ENCODE measurements at regions not wholly inside any gene's neighbourhood (a gene's known extent, or its start where the extent isn't known, plus 50 kb on each side); places are given as distances from the start of the nearest gene placed in this dataset.

- TF ChIP-seq CTCF (IDR thresholded peaks at IDR 0.05; ENCODE audit: low read depth, low read length, poor library complexity, severe bottlenecking) (no peak), EZH2phosphoT487 (IDR thresholded peaks at IDR 0.05; ENCODE audit: borderline replicate concordance, low read length) (no peak)
These were observed 352.5 kb upstream of the C9orf72 start for GRCh38 chr9:27925815-27926214.

Measured in DOHH2 (cell line).